K562 (cell line): ENCODE measurements at regions not wholly inside any gene's neighbourhood (a gene's known extent, or its start where the extent isn't known, plus 50 kb on each side); places are given as distances from the start of the nearest gene placed in this dataset.

ENCODE experiments used
- CBFB ChIP-seq: sonication (generic); formaldehyde crosslinking; IDR thresholded peaks from 2 replicates; pipeline ENCODE4 v1.4.0; 2020; ENCODE audit warnings: mild to moderate bottlenecking, missing genetic modification reagents
- CREB3L1 ChIP-seq: fragments of 450-650 bp; IDR thresholded peaks from 2 replicates; pipeline ENCODE4 v1.6.1; 2014; ENCODE audit warnings: low read depth, mild to moderate bottlenecking, moderate library complexity, borderline replicate concordance
- E2F4 ChIP-seq: sonication (generic); formaldehyde crosslinking; IDR thresholded peaks from 2 replicates; pipeline ENCODE4 v1.8.0; 2022; ENCODE audit warnings: mild to moderate bottlenecking, low read depth, missing genetic modification reagents
- FOXM1 ChIP-seq, 2 experiments: fragments of 450-650 bp in 1 of 2; sonication (generic) in 1 of 2; formaldehyde crosslinking in 1 of 2; IDR thresholded peaks; 2 replicates each; pipeline versions ENCODE4 v1.6.1 to v1.9.0; 2017 to 2022; ENCODE audit warnings: low read depth in 2 of 2, mild to moderate bottlenecking in 2 of 2, missing genetic modification reagents in 1 of 2, moderate library complexity in 1 of 2
- HMGXB4 ChIP-seq: sonication (generic); formaldehyde crosslinking; IDR thresholded peaks from 2 replicates; pipeline ENCODE4 v1.8.1; 2023; ENCODE audit warnings: mild to moderate bottlenecking, missing genetic modification reagents
- MAFK ChIP-seq: IDR thresholded peaks from 2 replicates; pipeline ENCODE4 v1.6.1; 2011; ENCODE audit warnings: low read length, improper control_type of control experiment
- NR1H2 ChIP-seq: sonication (generic); formaldehyde crosslinking; IDR thresholded peaks from 2 replicates; pipeline ENCODE4 v1.4.0; 2020; ENCODE audit warnings: mild to moderate bottlenecking, missing genetic modification reagents
- PHF8 ChIP-seq: fragments of 200-600 bp; sonication (generic); IDR thresholded peaks from 2 replicates; pipeline ENCODE4 v1.6.1; 2012; ENCODE audit warnings: mixed run types, mild to moderate bottlenecking, inconsistent platforms, low read length, moderate library complexity, borderline replicate concordance
- PML ChIP-seq: IDR thresholded peaks from 2 replicates; pipeline ENCODE4 v1.6.1; 2012; ENCODE audit warnings: low read length, inconsistent platforms
- POLR2AphosphoS5 ChIP-seq: IDR thresholded peaks from 2 replicates; pipeline ENCODE4 v1.6.1; 2011; ENCODE audit warnings: mild to moderate bottlenecking, low read depth, low read length, moderate library complexity; ENCODE audit not compliant: control insufficient read depth, insufficient read depth
- SAFB2 ChIP-seq: fragments of 200-400 bp; formaldehyde crosslinking; IDR thresholded peaks from 2 replicates; pipeline ENCODE4 v1.6.1; 2018; ENCODE audit warnings: borderline replicate concordance, low read length, low read depth, moderate library complexity; ENCODE audit not compliant: severe bottlenecking
- SPI1 ChIP-seq: IDR thresholded peaks from 2 replicates; pipeline ENCODE4 v1.6.1; 2011; ENCODE audit warnings: low read depth, low read length, control low read depth, borderline replicate concordance
- TEAD4 ChIP-seq, 2 experiments: sonication (generic) in 1 of 2; formaldehyde crosslinking in 1 of 2; IDR thresholded peaks; 2 replicates each; pipeline versions ENCODE4 v1.6.1 to v1.8.0; 2012 to 2022; ENCODE audit warnings: borderline replicate concordance in 1 of 2, inconsistent platforms in 1 of 2, low read length in 1 of 2, mild to moderate bottlenecking in 1 of 2, missing genetic modification reagents in 1 of 2
- ZBTB26 ChIP-seq: fragments of 450-650 bp; formaldehyde crosslinking; IDR thresholded peaks from 2 replicates; pipeline ENCODE4 v1.4.0; 2022; ENCODE audit warnings: missing genetic modification characterization

- no peak for TF ChIP-seq E2F4 (CRISPR knock-in tag)
- no peak for TF ChIP-seq SAFB2
- TF ChIP-seq HMGXB4 = no peak
- no peak for TF ChIP-seq MAFK
- TF ChIP-seq PML = no peak
- TF ChIP-seq POLR2AphosphoS5 = no peak
- no peak for TF ChIP-seq ZBTB26 (CRISPR knock-in tag)
- TF ChIP-seq CREB3L1 = no peak
- TF ChIP-seq SPI1 = no peak
- TF ChIP-seq CBFB (CRISPR knock-in tag) = no peak
- TF ChIP-seq NR1H2 (CRISPR knock-in tag) = no peak
- TF ChIP-seq PHF8 = no peak
- no peak for TF ChIP-seq TEAD4 (IDR thresholded peaks at IDR 0.05; ENCODE audit: low read length)
- TF ChIP-seq TEAD4 (CRISPR knock-in tag; IDR thresholded peaks at IDR 0.05; ENCODE audit: borderline replicate concordance) = no peak
- no peak for TF ChIP-seq FOXM1 (IDR thresholded peaks at IDR 0.05; ENCODE audit: low read depth)
- TF ChIP-seq FOXM1 (CRISPR knock-in tag; IDR thresholded peaks at IDR 0.05; ENCODE audit: low read depth) = no peak
Measured at GRCh38 chr2:67918471-67918870, 144.3 kb downstream of the C1D start.
